Posterior cingulate gyrus (tissue), 11 donors: ENCODE measurements at regions not wholly inside any gene's neighbourhood (a gene's known extent, or its start where the extent isn't known, plus 50 kb on each side); places are given as distances from the start of the nearest gene placed in this dataset.
A peak's percentile ranks its signal among the peaks of the same experiment; 100 is the strongest.

Experiments
- DNase-seq, 10 donors: peaks; one replicate each; pipeline versions ENCODE4 v3.0.0 to v3.0.0-alpha.2; 2020 to 2021; ENCODE audit warnings: mixed read lengths in 3 of 10
- intact Hi-C: fragments of 100-400 bp; cut with DNase I; formaldehyde crosslinking; loops from one replicate; pipeline ENCODE4 v1.15.1; 2023

- intact Hi-C loops, result no loop called here
- DNase-seq, result no peak
Observed at GRCh38 chr21:15415541-15416261, 314.1 kb upstream of the USP25 start.

- no peak for DNase-seq
- intact Hi-C loops, result no loop called here
Observed at GRCh38 chr21:15421441-15421881, 308.3 kb upstream of the USP25 start.

DNA sequence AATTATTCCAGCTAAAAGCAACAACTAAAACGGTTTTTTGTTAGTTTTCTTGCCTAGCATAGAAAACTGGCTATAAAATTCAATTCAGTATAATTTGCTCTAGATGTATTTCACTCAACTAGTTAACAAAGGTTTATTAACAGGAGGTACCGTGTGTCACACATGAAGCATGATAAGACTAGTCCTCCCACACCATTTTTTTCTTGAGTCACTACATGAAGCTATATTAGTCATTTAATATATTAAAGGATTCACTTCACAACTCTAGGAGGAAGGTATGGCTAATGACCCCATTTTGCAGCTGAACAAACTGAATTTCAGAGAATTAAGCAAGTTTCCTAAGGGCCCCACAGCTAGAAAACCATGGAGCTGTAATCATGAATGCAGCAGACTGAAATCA is 307.8 kb upstream of the USP25 start:
- no peak for DNase-seq
- intact Hi-C loops, result no loop called here

GRCh38 chr21:15422783-15423182 is 307.0 kb upstream of the USP25 start:
- no peak for DNase-seq
- intact Hi-C loops, result no loop called here

- intact Hi-C loops, result no loop called here
- DNase-seq, result no peak
Observed at GRCh38 chr21:15423676-15424445, 305.9 kb upstream of the USP25 start.

- intact Hi-C loops, result no loop called here
- DNase-seq, result no peak
Observed at GRCh38 chr21:15425049-15425448, 304.7 kb upstream of the USP25 start.

GRCh38 chr21:15430023-15430422 is 299.8 kb upstream of the USP25 start:
- no peak for DNase-seq
- intact Hi-C loops, result no loop called here

GRCh38 chr21:15430577-15430976 is 299.2 kb upstream of the USP25 start:
- intact Hi-C loops, result no loop called here
- DNase-seq, result no peak

GRCh38 chr21:15431053-15431452 is 298.7 kb upstream of the USP25 start:
- intact Hi-C loops, result no loop called here
- peak in 1 of 10 donors; percentile 59 for DNase-seq

DNA sequence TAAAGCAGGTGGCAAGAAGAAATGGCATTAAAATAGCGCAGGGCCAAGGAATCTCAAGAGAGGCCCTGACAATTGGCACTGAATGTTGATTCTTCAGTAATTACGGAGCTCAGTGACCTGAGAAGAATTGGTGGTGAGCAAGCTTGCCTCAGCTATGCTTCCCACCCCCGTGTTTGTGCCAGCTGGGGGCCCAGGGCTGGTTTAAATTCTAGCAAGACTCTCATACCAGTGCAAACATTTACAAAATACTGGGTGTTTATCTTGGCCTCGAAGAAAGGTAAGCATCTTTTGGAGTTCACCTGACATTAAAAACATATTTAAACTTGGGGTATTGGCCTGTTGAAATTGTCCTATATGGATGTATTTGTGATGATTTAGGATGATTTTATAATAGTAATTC is 296.7 kb upstream of the USP25 start:
- no peak for DNase-seq
- intact Hi-C loops, result no loop called here

GRCh38 chr21:15434163-15434905 is 295.4 kb upstream of the USP25 start:
- intact Hi-C loops, result no loop called here
- no peak for DNase-seq

DNA sequence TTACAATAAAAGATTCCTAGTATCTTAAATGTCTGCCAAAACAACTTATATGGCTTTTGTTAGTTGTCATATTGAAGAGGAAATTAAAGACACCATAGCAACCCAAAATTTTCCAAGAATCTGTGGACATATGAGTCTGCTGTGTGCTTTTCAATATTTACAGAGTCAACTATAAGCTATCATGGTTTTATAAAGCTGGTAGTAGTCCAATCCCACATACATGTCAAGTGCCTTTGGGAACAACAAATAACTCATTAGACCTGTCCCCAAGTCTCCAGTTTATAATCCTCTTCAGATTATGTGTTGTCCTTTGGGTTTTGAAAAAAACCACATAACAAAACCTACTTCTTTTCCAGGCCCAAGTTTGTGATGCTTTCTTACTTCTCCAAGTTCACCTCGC is 293.8 kb upstream of the USP25 start:
- no peak for DNase-seq
- intact Hi-C loops, result no loop called here

DNA sequence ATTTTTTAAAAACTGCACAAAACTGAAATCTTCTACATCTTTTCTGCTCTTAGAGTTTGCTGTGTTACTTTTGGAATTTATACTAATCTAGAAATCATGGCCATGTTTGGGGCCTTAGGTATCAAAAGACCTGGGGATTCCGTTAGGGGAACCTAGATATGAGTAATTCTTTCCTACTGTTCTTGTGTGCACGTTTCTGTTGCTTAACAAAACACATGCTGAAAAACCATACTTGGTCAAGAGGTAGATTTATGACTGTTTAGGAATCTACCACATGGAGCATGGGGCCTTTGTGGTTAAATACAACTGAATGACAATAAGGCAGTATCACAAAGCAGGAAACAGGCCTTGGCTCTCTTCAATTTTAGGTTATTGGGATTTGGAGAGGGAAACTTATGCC is 291.9 kb upstream of the USP25 start:
- no peak for DNase-seq
- intact Hi-C loops, result no loop called here

DNA sequence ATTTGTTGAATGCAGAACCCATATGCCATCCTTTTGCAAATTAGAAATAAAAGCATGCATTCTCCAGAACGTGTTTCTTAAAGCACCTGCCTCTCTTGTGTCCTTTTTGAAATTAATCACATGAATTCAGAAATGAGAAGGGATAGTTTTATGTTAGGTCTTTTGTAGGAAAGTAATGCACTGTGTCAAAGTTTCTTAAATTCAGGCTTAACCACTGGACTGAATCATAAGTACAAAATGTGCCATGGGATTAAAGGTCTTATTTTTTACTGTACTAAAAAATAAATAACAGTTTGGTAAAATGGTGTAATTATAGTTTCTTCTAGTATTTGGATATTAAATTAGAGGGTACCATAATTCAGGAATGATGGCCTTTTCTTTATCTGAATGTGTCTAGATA is 290.1 kb upstream of the USP25 start:
- DNase-seq, result no peak
- intact Hi-C loops, result no loop called here

- DNase-seq, result no peak
- intact Hi-C loops, result no loop called here
Observed at GRCh38 chr21:15441060-15441493, 288.7 kb upstream of the USP25 start.

DNA sequence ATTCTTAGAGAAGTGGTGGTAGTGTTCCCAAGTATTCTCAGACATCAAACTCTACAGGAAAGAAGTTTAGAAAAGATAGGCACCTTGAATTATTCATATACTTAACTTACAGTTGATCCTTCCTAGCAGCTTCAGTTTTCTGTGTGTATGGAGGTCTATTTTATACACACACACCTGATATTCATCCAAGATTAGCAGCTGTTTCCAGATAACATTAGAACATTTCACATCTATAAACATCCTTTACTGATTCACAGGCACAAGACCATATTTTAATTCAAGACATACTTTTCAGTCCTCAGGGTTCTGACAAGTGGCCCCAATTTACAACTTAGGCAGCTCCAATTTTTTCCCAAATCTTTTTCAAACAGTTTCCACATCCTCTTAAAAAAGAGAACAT is 287.8 kb upstream of the USP25 start:
- intact Hi-C loops, result no loop called here

GRCh38 chr21:15442743-15443469 is 286.9 kb upstream of the USP25 start:
- no peak for DNase-seq
- intact Hi-C loops, result no loop called here

More for the DNA sequence above, 287.8 kb upstream of the USP25 start:
- DNase-seq, result no peak

DNA sequence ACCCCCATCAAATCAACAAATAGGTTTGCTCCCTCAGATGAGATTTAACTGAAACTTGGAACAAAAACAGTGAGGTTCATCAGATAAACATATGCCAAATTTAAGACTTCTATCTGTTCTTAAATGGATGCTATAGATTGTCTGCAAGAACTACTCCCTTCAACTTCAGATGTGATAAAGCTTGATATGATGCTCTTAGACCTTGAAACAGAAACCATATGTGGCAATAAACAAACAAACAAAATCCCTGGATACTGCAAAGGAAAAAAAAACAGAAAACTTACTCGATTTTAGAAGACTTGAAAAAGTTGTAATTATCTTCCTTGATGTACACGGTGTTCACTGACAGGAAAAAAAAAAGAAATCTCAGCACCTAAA is 286.1 kb upstream of the USP25 start:
- DNase-seq, result no peak
- intact Hi-C loops, result no loop called here

- intact Hi-C loops, result no loop called here
- peak in 1 of 10 donors; percentile 27 for DNase-seq
Observed at GRCh38 chr21:15444118-15444960, 285.4 kb upstream of the USP25 start.

DNA sequence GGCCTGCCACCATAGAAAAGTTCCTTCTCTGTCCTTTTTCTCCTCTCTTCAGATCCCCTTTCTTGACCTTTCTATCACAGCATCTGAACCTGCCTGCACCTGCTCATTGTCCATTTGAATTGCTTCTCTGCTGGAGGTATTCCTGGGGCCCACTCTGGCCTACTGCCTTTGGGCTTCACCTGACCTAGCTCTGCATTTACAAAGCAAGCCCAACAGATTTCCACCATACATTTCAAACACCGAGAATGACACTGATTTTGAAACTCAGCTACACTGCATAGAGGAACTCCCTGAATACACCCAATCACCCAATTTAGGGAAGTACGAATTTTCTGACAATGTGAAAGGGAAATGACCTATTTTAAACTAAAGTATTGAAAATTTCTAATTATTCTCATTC is 284.5 kb upstream of the USP25 start:
- intact Hi-C loops, result no loop called here

More for the DNA sequence above, 284.5 kb upstream of the USP25 start:
- DNase-seq, result no peak
